GM21528 (cell line): ENCODE measurements at regions not wholly inside any gene's neighbourhood (a gene's known extent, or its start where the extent isn't known, plus 50 kb on each side); places are given as distances from the start of the nearest gene placed in this dataset.

Source experiments
- ATAC-seq: cut with Tn5 transposase; IDR thresholded peaks from one replicate; pipeline ENCODE4 v1.9.1; 2021; ENCODE audit warnings: mild to moderate bottlenecking, moderate library complexity; ENCODE audit not compliant: unreplicated experiment, low FRiP score

GRCh38 chr12:89988188-89988915 is 279.7 kb upstream of the ATP2B1 start:
- no peak for ATAC-seq

GRCh38 chr12:89985935-89986334 is 277.3 kb upstream of the ATP2B1 start:
- ATAC-seq, result no peak

GRCh38 chr12:89984846-89985245 is 276.2 kb upstream of the ATP2B1 start:
- ATAC-seq, result no peak

- no peak for ATAC-seq
Measured at GRCh38 chr12:89983622-89984021, 275.0 kb upstream of the ATP2B1 start.

GRCh38 chr12:89980236-89980635 is 271.6 kb upstream of the ATP2B1 start:
- no peak for ATAC-seq

GRCh38 chr12:89977405-89978085 is 268.9 kb upstream of the ATP2B1 start:
- ATAC-seq, result no peak

- no peak for ATAC-seq
Measured at GRCh38 chr12:89976866-89977265, 268.2 kb upstream of the ATP2B1 start.

GRCh38 chr12:89975574-89975973 is 266.9 kb upstream of the ATP2B1 start:
- no peak for ATAC-seq

GRCh38 chr12:89971880-89972279 is 263.2 kb upstream of the ATP2B1 start:
- no peak for ATAC-seq

GRCh38 chr12:89970722-89971121 is 262.1 kb upstream of the ATP2B1 start:
- no peak for ATAC-seq

GRCh38 chr12:89969093-89969492 is 260.5 kb upstream of the ATP2B1 start:
- no peak for ATAC-seq

- ATAC-seq, result no peak
Measured at GRCh38 chr12:89968151-89968700, 259.6 kb upstream of the ATP2B1 start.

GRCh38 chr12:89966495-89967240 is 258.0 kb upstream of the ATP2B1 start:
- no peak for ATAC-seq

GRCh38 chr12:89965993-89966392 is 257.4 kb upstream of the ATP2B1 start:
- no peak for ATAC-seq

- ATAC-seq, result no peak
Measured at GRCh38 chr12:89962648-89963047, 254.0 kb upstream of the ATP2B1 start.

- no peak for ATAC-seq
Measured at GRCh38 chr12:89960607-89961394, 252.2 kb upstream of the ATP2B1 start.

- peak; percentile 95 for ATAC-seq
Measured at GRCh38 chr12:89960011-89960507, 251.4 kb upstream of the ATP2B1 start.

GRCh38 chr12:89959179-89959578 is 250.5 kb upstream of the ATP2B1 start:
- no peak for ATAC-seq

- no peak for ATAC-seq
Measured at GRCh38 chr12:89954259-89954658, 245.6 kb upstream of the ATP2B1 start.

GRCh38 chr12:89951694-89952060 is 243.0 kb upstream of the ATP2B1 start:
- ATAC-seq, result no peak
